Stimulated activated CD4-positive, alpha-beta T cell treated with anti-CD3 and anti-CD28 coated beads, Interleukin-1b, Interleukin-23, amount 100 ng/mL, for 24 hours (primary cell): ENCODE measurements at regions not wholly inside any gene's neighbourhood (a gene's known extent, or its start where the extent isn't known, plus 50 kb on each side); places are given as distances from the start of the nearest gene placed in this dataset.

Source experiments
- DNase-seq, 4 experiments: peaks; one replicate each; pipeline ENCODE4 v3.0.0-alpha.2; 2020; ENCODE audit warnings: low read depth in 4 of 4, low spot score in 1 of 4

- no peak for DNase-seq
Measured at GRCh38 chr1:98001764-98002163, 80.9 kb upstream of the DPYD start.

- no peak for DNase-seq
Measured at GRCh38 chr1:97999320-97999719, 78.5 kb upstream of the DPYD start.

GRCh38 chr1:97996880-97997279 lies 76.0 kb upstream of the DPYD start:
- DNase-seq: no peak

- DNase-seq: no peak
Measured at GRCh38 chr1:97989094-97989680, 68.4 kb upstream of the DPYD start.

- no peak for DNase-seq
Measured at GRCh38 chr1:97986041-97987005, 65.5 kb upstream of the DPYD start.

- DNase-seq: no peak
Measured at GRCh38 chr1:97983126-97983525, 62.3 kb upstream of the DPYD start.

GRCh38 chr1:97980530-97980929 lies 59.7 kb upstream of the DPYD start:
- no peak for DNase-seq

GRCh38 chr1:97976801-97977200 lies 56.0 kb upstream of the DPYD start:
- DNase-seq: no peak
